Hepatocyte (in vitro differentiated cells): ENCODE measurements at regions not wholly inside any gene's neighbourhood (a gene's known extent, or its start where the extent isn't known, plus 50 kb on each side); places are given as distances from the start of the nearest gene placed in this dataset.

Source experiments
- CTCF ChIP-seq: fragments of 200-600 bp; sonication (generic); IDR thresholded peaks from 2 replicates; pipeline ENCODE4 v1.5.1; 2016; ENCODE audit warnings: antibody characterized with exemption, mild to moderate bottlenecking; ENCODE audit not compliant: poor library complexity
- EZH2phosphoT487 ChIP-seq: fragments of 200-600 bp; sonication (generic); IDR thresholded peaks from one replicate; pipeline ENCODE4 v1.6.1; 2018; ENCODE audit warnings: antibody characterized with exemption, mild to moderate bottlenecking, low read depth, moderate library complexity; ENCODE audit not compliant: unreplicated experiment, severe bottlenecking

- TF ChIP-seq CTCF (no peak), EZH2phosphoT487 (no peak)
These were observed 508.6 kb downstream of the UTRN start for GRCh38 chr6:144793744-144794143.
